Transverse colon (tissue), 4 donors: ENCODE measurements at regions not wholly inside any gene's neighbourhood (a gene's known extent, or its start where the extent isn't known, plus 50 kb on each side); places are given as distances from the start of the nearest gene placed in this dataset.

Experiments
- DNase-seq: peaks from one replicate; pipeline ENCODE4 v3.0.0-alpha.2; 2019
- H3K27ac ChIP-seq, 4 donors: fragments of 200-600 bp; sonication (generic); 2 replicates each; pipeline ENCODE4 v1.5.1; 2016 to 2018; ENCODE audit warnings: inconsistent platforms in 4 of 4
- H3K27me3 ChIP-seq: fragments of 200-600 bp; sonication (generic); 2 replicates; pipeline ENCODE4 v1.5.1; 2017; ENCODE audit warnings: inconsistent platforms
- H3K36me3 ChIP-seq, 4 donors: fragments of 200-600 bp; sonication (generic); 2 replicates each; pipeline ENCODE4 v1.5.1; 2017 to 2019; ENCODE audit warnings: inconsistent platforms in 4 of 4
- H3K4me1 ChIP-seq, 4 donors: fragments of 200-600 bp; sonication (generic); 2 replicates each; pipeline ENCODE4 v1.5.1; 2017 to 2020; ENCODE audit warnings: inconsistent platforms in 4 of 4
- H3K4me3 ChIP-seq, 4 donors: fragments of 200-600 bp; sonication (generic); 1 replicate in 1 of 4; 2 replicates in 3 of 4; pipeline versions ENCODE4 v1.5.1 to v1.6.1; 2017 to 2019; ENCODE audit warnings: inconsistent platforms in 4 of 4
- H3K9me3 ChIP-seq, 2 donors: fragments of 200-600 bp; sonication (generic); 2 replicates each; pipeline ENCODE4 v1.5.1; 2017 to 2019; ENCODE audit warnings: inconsistent platforms in 2 of 2
- EP300 ChIP-seq: sonication (generic); formaldehyde crosslinking; IDR thresholded peaks from one replicate; pipeline ENCODE4 v1.6.1; 2017; ENCODE audit warnings: antibody characterized with exemption, low read depth
- POLR2A ChIP-seq: fragments of 450-650 bp; IDR thresholded peaks from one replicate; pipeline ENCODE4 v1.6.1; 2016; ENCODE audit warnings: antibody characterized with exemption, mild to moderate bottlenecking, moderate library complexity
- POLR2AphosphoS5 ChIP-seq, 3 donors: sonication (generic); formaldehyde crosslinking; IDR thresholded peaks; one replicate each; pipeline ENCODE4 v1.6.1; 2016; ENCODE audit warnings: antibody characterized with exemption in 3 of 3
- WGBS, 2 donors: methylation state at CpG; one replicate each; pipeline ENCODE4 v1.1.5; 2018; ENCODE audit warnings: low coverage in 1 of 2; 5-methylcytosine and 5-hydroxymethylcytosine counted together
- in situ Hi-C, 4 donors: fragments of 200-750 bp; cut with MboI; loops; one replicate each; pipeline versions ENCODE4 v1.15.0 to v1.15.1; 2017; ENCODE audit warnings: low sequenced_read_pairs in 3 of 4, low pct_ligation_motif_present in 1 of 4, low pct_unique_long_range_greater_than_20kb in 1 of 4
- intact Hi-C: fragments of 100-400 bp; cut with DNase I; formaldehyde crosslinking; loops from one replicate; pipeline ENCODE4 v1.15.1; 2023; ENCODE audit warnings: low total_unique reads
- TF ChIP-seq, protein P1 (sequence below), 5 experiments: fragments of 200-600 bp in 3 of 5; fragments of 450-650 bp in 2 of 5; sonication (generic) in 3 of 5; IDR thresholded peaks; 1 replicate in 2 of 5; 2 replicates in 3 of 5; pipeline ENCODE4 v1.5.1; 2016 to 2017; ENCODE audit warnings: antibody characterized with exemption in 5 of 5, inconsistent platforms in 3 of 5, mild to moderate bottlenecking in 2 of 5, moderate library complexity in 1 of 5

- no peak for DNase-seq
- no peaks in the 10 kb centered on the region for H3K36me3 ChIP-seq
- H3K4me3 ChIP-seq, result no peak overlapping the region
- intact Hi-C loops, result no loop called here
- TF ChIP-seq, protein P1, sequence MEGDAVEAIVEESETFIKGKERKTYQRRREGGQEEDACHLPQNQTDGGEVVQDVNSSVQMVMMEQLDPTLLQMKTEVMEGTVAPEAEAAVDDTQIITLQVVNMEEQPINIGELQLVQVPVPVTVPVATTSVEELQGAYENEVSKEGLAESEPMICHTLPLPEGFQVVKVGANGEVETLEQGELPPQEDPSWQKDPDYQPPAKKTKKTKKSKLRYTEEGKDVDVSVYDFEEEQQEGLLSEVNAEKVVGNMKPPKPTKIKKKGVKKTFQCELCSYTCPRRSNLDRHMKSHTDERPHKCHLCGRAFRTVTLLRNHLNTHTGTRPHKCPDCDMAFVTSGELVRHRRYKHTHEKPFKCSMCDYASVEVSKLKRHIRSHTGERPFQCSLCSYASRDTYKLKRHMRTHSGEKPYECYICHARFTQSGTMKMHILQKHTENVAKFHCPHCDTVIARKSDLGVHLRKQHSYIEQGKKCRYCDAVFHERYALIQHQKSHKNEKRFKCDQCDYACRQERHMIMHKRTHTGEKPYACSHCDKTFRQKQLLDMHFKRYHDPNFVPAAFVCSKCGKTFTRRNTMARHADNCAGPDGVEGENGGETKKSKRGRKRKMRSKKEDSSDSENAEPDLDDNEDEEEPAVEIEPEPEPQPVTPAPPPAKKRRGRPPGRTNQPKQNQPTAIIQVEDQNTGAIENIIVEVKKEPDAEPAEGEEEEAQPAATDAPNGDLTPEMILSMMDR (IDR thresholded peaks at IDR 0.05), result no peak
- TF ChIP-seq EP300 (no peak), POLR2A (no peak)
- H3K27ac ChIP-seq, result no peak overlapping the region
- H3K4me1 ChIP-seq, result no peaks in the 10 kb centered on the region
- H3K9me3 ChIP-seq, result no peaks in the 10 kb centered on the region
- in situ Hi-C loops, result no loop called here
- WGBS, 2 donors, result 68 to 69% methylated on average over 1 of the region's 1 CpG
- no peaks in the 10 kb centered on the region for H3K27me3 ChIP-seq
Observed at GRCh38 chr4:149292425-149293007, 523.1 kb downstream of the IQCM start.

DNA sequence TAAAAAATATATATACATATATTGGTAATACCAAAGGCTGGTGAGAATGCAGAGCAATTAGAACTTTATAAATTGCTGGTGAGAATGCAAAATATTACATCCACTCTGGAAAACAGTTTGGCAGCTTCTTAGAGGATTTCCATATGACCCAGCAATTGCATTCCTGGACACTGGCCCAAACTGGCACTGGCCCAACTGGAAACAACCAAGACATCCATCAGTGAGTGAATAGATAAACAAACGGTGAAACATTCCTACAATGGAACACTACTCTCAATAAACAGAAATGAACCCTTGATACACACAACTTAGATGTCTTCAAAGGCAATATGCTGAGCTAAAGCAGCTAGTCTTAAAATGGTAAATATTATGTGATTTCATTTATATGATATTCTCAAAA is 524.2 kb downstream of the IQCM start:
- intact Hi-C loops (no loop called here), in situ Hi-C loops (no loop called here)
- H3K9me3 ChIP-seq, result no peaks in the 10 kb centered on the region
- 13 to 27% methylated on average over 1 of the region's 1 CpG for WGBS, 2 donors
- DNase-seq, result peak; percentile 8
- H3K27me3 ChIP-seq, result no peaks in the 10 kb centered on the region
- H3K27ac ChIP-seq, result no peak overlapping the region
- H3K4me3 ChIP-seq, result no peak overlapping the region
- H3K4me1 ChIP-seq, result no peaks in the 10 kb centered on the region
- H3K36me3 ChIP-seq, result no peaks in the 10 kb centered on the region
- TF ChIP-seq, protein P1 (IDR thresholded peaks at IDR 0.05), result no peak
- TF ChIP-seq EP300 (no peak), POLR2AphosphoS5 (IDR thresholded peaks at IDR 0.05) (no peak), POLR2A (no peak)

GRCh38 chr4:149280806-149281205 is 534.8 kb downstream of the IQCM start:
- in situ Hi-C loops (no loop called here), intact Hi-C loops (no loop called here)
- no peaks in the 10 kb centered on the region for H3K9me3 ChIP-seq
- no peak for TF ChIP-seq EP300
- no peak for TF ChIP-seq POLR2AphosphoS5 (IDR thresholded peaks at IDR 0.05)
- TF ChIP-seq, protein P1 (IDR thresholded peaks at IDR 0.05), result no peak
- no peak for TF ChIP-seq POLR2A
- no peaks in the 10 kb centered on the region for H3K4me1 ChIP-seq
- H3K36me3 ChIP-seq, result no peaks in the 10 kb centered on the region
- 47 to 64% methylated on average over 3 of the region's 3 CpGs for WGBS, 2 donors
- no peaks in the 10 kb centered on the region for H3K27me3 ChIP-seq
- no peak overlapping the region for H3K4me3 ChIP-seq
- H3K27ac ChIP-seq, result no peak overlapping the region
- no peak for DNase-seq

- no peaks in the 10 kb centered on the region for H3K9me3 ChIP-seq
- no peaks in the 10 kb centered on the region for H3K36me3 ChIP-seq
- in situ Hi-C loops, result no loop called here
- H3K27me3 ChIP-seq, result no peaks in the 10 kb centered on the region
- H3K4me1 ChIP-seq, result no peaks in the 10 kb centered on the region
- no peak for DNase-seq
- no peak overlapping the region for H3K27ac ChIP-seq
- H3K4me3 ChIP-seq, result no peak overlapping the region
- TF ChIP-seq POLR2AphosphoS5 (IDR thresholded peaks at IDR 0.05), result no peak
- 61 to 67% methylated on average over 4 of the region's 4 CpGs for WGBS, 2 donors
- intact Hi-C loops, result no loop called here
Observed at GRCh38 chr4:149279776-149280175, 535.9 kb downstream of the IQCM start.

GRCh38 chr4:149279331-149279730 is 536.3 kb downstream of the IQCM start:
- Histone ChIP-seq H3K4me3 (no peak overlapping the region), H3K9me3 (no peaks in the 10 kb centered on the region), H3K27ac (no peak overlapping the region), H3K36me3 (no peaks in the 10 kb centered on the region), H3K4me1 (no peaks in the 10 kb centered on the region), H3K27me3 (no peaks in the 10 kb centered on the region)
- no peak for TF ChIP-seq POLR2AphosphoS5 (IDR thresholded peaks at IDR 0.05)
- TF ChIP-seq, protein P1 (IDR thresholded peaks at IDR 0.05), result no peak
- TF ChIP-seq POLR2A, result no peak
- no peak for TF ChIP-seq EP300
- DNase-seq, result no peak
- in situ Hi-C loops, result no loop called here
- 78 to 89% methylated on average over 7 of the region's 7 CpGs for WGBS, 2 donors
- intact Hi-C loops, result no loop called here
